GM12878 (cell line): ENCODE measurements at regions not wholly inside any gene's neighbourhood (a gene's known extent, or its start where the extent isn't known, plus 50 kb on each side); places are given as distances from the start of the nearest gene placed in this dataset.

ENCODE experiments used
- ATAC-seq: fragments of 200-7000 bp; cut with Tn5 transposase; 3 replicates; pipeline ENCODE4 v1.9.1; 2020; ENCODE audit warnings: mild to moderate bottlenecking, moderate library complexity
- BruUV-seq: library from RNA; stranded (reverse); fragments of 400-500 nt; replicated peaks from 2 replicates; lab custom pipeline; 2021; lab: Mats Ljungman, UMichigan
- CTCF ChIA-PET: fragments of 300-600 bp; sonication (Branson Sonifier 250); formaldehyde crosslinking; extraction: SDS; loops from one replicate; lab custom pipeline; 2021; ENCODE audit warnings: inconsistent platforms; lab: Yijun Ruan, JAX
- POLR2A ChIA-PET: fragments of 350-600 bp; formaldehyde crosslinking; extraction: SDS; loops from one replicate; lab custom pipeline; 2021; ENCODE audit warnings: inconsistent platforms; lab: Charles Lee
- RAD21 ChIA-PET: fragments of 300-600 bp; sonication (Branson Sonifier 250); formaldehyde crosslinking; loops from one replicate; lab custom pipeline; 2023; ENCODE audit warnings: antibody characterized with exemption; ENCODE audit not compliant: unreplicated experiment; lab: Charles Lee
- SMC1A ChIA-PET: fragments of 300-600 bp; sonication (Branson Sonifier 250); formaldehyde crosslinking; loops from one replicate; lab custom pipeline; 2023; ENCODE audit not compliant: unreplicated experiment, uncharacterized antibody; lab: Charles Lee
- DNase-seq: peaks from one replicate; pipeline ENCODE4 v3.0.0-alpha.2; 2011; ENCODE audit warnings: low read depth, low spot score
- FAIRE-seq: peaks from 3 replicates; lab custom pipeline; 2011; peaks lifted over from hg19 to GRCh38; lab: Jason Lieb, UNC
- H2AFZ ChIP-seq: 2 replicates; pipeline ENCODE4 v1.6.0; 2011; ENCODE audit warnings: low read depth, low read length, control low read depth; ENCODE audit not compliant: control insufficient read depth
- H3K27ac ChIP-seq: 2 replicates; pipeline ENCODE4 v1.5.1; 2011; ENCODE audit warnings: control low read depth; ENCODE audit not compliant: control insufficient read depth, insufficient read depth
- H3K27me3 ChIP-seq, 2 experiments: replicated peaks in 1 of 2; 2 replicates each; pipeline versions ENCODE4 v1.6.0 to v1.6.1; 2011; ENCODE audit warnings: low read length in 1 of 2; ENCODE audit not compliant: control insufficient read depth in 2 of 2, insufficient read depth in 2 of 2
- H3K36me3 ChIP-seq, 2 experiments: 2 replicates each; pipeline ENCODE4 v1.5.1; 2011; ENCODE audit warnings: low read length in 1 of 2; ENCODE audit not compliant: control insufficient read depth in 2 of 2, insufficient read depth in 2 of 2
- H3K4me1 ChIP-seq: 2 replicates; pipeline ENCODE4 v1.6.1; 2011; ENCODE audit warnings: mild to moderate bottlenecking, low read length, moderate library complexity, mixed read lengths; ENCODE audit not compliant: control insufficient read depth, insufficient read depth
- H3K4me2 ChIP-seq: 2 replicates; pipeline ENCODE4 v1.6.0; 2011; ENCODE audit warnings: control low read depth; ENCODE audit not compliant: control insufficient read depth, insufficient read depth
- H3K4me3 ChIP-seq: fragments of 200-600 bp; sonication (generic); 2 replicates; pipeline ENCODE4 v1.5.1; 2016
- H3K79me2 ChIP-seq: 2 replicates; pipeline ENCODE4 v1.6.0; 2011; ENCODE audit warnings: low read length; ENCODE audit not compliant: control insufficient read depth, insufficient read depth
- H3K9ac ChIP-seq: 2 replicates; pipeline ENCODE4 v1.8.0; 2011; ENCODE audit warnings: low read length, control low read depth, mixed read lengths; ENCODE audit not compliant: control insufficient read depth, insufficient read depth
- H3K9me3 ChIP-seq: replicated peaks from 3 replicates; pipeline ENCODE4 v1.5.1; 2011; ENCODE audit warnings: mild to moderate bottlenecking, low read length; ENCODE audit not compliant: control insufficient read depth, insufficient read depth
- H4K20me1 ChIP-seq: 2 replicates; pipeline ENCODE4 v1.6.0; 2011; ENCODE audit not compliant: control insufficient read depth, insufficient read depth
- CBFB ChIP-seq: IDR thresholded peaks from 2 replicates; pipeline ENCODE4 v1.6.1; 2016; ENCODE audit warnings: antibody characterized with exemption, low read depth
- EP300 ChIP-seq, 2 experiments: fragments of 150-350 bp in 1 of 2; IDR thresholded peaks; 2 replicates each; pipeline ENCODE4 v1.6.1; 2011 to 2012; ENCODE audit warnings: low read depth in 2 of 2, low read length in 2 of 2, borderline replicate concordance in 1 of 2, improper control_type of control experiment in 1 of 2, inconsistent platforms in 1 of 2; ENCODE audit not compliant: control insufficient read depth in 1 of 2
- FOS ChIP-seq: IDR thresholded peaks from 3 replicates; pipeline ENCODE4 v1.6.1; 2011; ENCODE audit warnings: borderline replicate concordance; ENCODE audit not compliant: insufficient read length; ENCODE audit errors: extremely low read depth
- GATAD2B ChIP-seq: fragments of 450-650 bp; conservative IDR thresholded peaks from 2 replicates; pipeline ENCODE4 v1.6.1; 2017; ENCODE audit warnings: low read depth, mild to moderate bottlenecking, moderate library complexity
- IKZF1 ChIP-seq: fragments of 450-650 bp; conservative IDR thresholded peaks from 2 replicates; pipeline ENCODE4 v1.6.1; 2017; ENCODE audit warnings: antibody characterized with exemption, mild to moderate bottlenecking
- IKZF2 ChIP-seq, 2 experiments: fragments of 450-650 bp; IDR thresholded peaks; 2 replicates each; pipeline ENCODE4 v1.6.1; 2017; ENCODE audit warnings: mild to moderate bottlenecking in 2 of 2, moderate library complexity in 2 of 2
- IRF4 ChIP-seq: IDR thresholded peaks from 2 replicates; pipeline ENCODE4 v1.6.1; 2011; ENCODE audit warnings: low read depth, low read length
- JUNB ChIP-seq: IDR thresholded peaks from 2 replicates; pipeline ENCODE4 v1.6.1; 2016; ENCODE audit warnings: antibody characterized with exemption, mild to moderate bottlenecking
- NFIC ChIP-seq: IDR thresholded peaks from 2 replicates; pipeline ENCODE4 v1.6.1; 2012; ENCODE audit warnings: low read depth, mild to moderate bottlenecking, inconsistent platforms, low read length, moderate library complexity
- POLR2A ChIP-seq: IDR thresholded peaks from 2 replicates; pipeline ENCODE4 v1.6.1; 2011; ENCODE audit warnings: low read depth, mild to moderate bottlenecking, low read length
- SP1 ChIP-seq: IDR thresholded peaks from one replicate; pipeline ENCODE4 v1.6.1; 2011; ENCODE audit warnings: low read depth, low read length
- SUZ12 ChIP-seq: fragments of 200-600 bp; sonication (generic); IDR thresholded peaks from one replicate; pipeline ENCODE4 v1.6.1; 2018; ENCODE audit warnings: antibody characterized with exemption, mild to moderate bottlenecking; ENCODE audit not compliant: unreplicated experiment
- ZNF217 ChIP-seq: fragments of 450-650 bp; IDR thresholded peaks from 2 replicates; pipeline ENCODE4 v1.6.1; 2017; ENCODE audit warnings: antibody characterized with exemption, mild to moderate bottlenecking
- in situ Hi-C: fragments of 300-500 bp; cut with MboI; formaldehyde crosslinking; loops from 9 replicates; pipeline ENCODE4 v1.14.3; 2018; ENCODE audit warnings: mixed read lengths
- intact Hi-C: fragments of 100-400 bp; cut with micrococcal nuclease; formaldehyde crosslinking; loops from one replicate; pipeline ENCODE4 v1.14.2; 2022; ENCODE audit not compliant: unreplicated experiment
- TF ChIP-seq, protein P1 (sequence below): fragments of 450-650 bp; conservative IDR thresholded peaks from 2 replicates; pipeline ENCODE4 v1.6.1; 2017; ENCODE audit warnings: mild to moderate bottlenecking, moderate library complexity
- TF ChIP-seq, protein P2 (sequence below): IDR thresholded peaks from 2 replicates; pipeline ENCODE4 v1.6.1; 2011; ENCODE audit warnings: low read depth, mild to moderate bottlenecking, low read length, moderate library complexity, borderline replicate concordance; ENCODE audit errors: extremely low read depth
- TF ChIP-seq, protein P3 (sequence below): IDR thresholded peaks from 2 replicates; pipeline ENCODE4 v1.6.1; 2011; ENCODE audit warnings: borderline replicate concordance, low read depth, mild to moderate bottlenecking, moderate library complexity, low read length; ENCODE audit not compliant: insufficient read depth, poor library complexity, severe bottlenecking
- TF ChIP-seq, protein P4 (sequence below): IDR thresholded peaks from 2 replicates; pipeline ENCODE4 v1.6.1; 2012; ENCODE audit warnings: low read length, inconsistent platforms

DNA sequence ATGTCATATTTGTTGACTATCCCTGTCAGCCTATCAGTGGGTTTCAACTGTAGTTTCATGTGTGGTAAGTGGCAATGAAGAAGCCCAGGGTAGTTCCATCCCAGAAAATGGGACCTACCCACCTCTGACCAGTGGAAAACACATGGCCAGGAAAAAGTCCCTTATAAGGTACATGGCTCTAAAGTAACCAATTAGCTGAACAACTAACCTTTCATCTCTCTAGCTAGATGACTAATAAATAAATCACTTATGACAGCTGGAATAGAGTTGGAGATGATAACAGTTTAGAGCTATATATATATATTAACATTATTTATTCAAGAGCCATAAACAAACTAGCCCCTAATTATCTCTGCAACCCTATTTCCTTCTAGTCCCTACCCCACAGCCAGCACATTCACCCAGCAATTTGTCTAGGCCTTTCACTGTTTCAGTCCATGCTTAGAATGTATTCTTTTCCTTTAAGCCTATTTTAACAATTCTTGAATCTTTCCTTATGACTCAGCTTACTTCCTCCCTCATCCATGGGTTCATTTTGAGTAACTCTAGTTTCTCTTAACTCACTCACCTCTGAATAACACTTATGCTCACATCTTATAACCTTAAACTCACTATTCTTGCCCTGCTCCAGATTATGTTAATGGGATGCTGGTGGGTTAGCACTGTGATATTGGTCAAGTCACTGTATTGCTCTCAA lies 83.7 kb downstream of the TNFSF18 start:
- RAD21 ChIA-PET: no interaction called here
- Histone ChIP-seq H3K4me2 (no peak overlapping the region), H3K4me3 (no peak overlapping the region), H3K4me1 (no peaks in the 10 kb centered on the region), H3K36me3 (no peaks in the 10 kb centered on the region), H3K9me3 (no peaks in the 10 kb centered on the region), H4K20me1 (no peaks in the 10 kb centered on the region), H3K79me2 (no peaks in the 10 kb centered on the region), H2AFZ (no peak overlapping the region), H3K27ac (no peak overlapping the region), H3K27me3 (peaks cover 0 to 2% of the 10 kb centered on the region in 2 experiments; a peak in 1 of 4 replicates), H3K9ac (no peak overlapping the region)
- BruUV-seq: no TSS peak
- FAIRE-seq (no peak), ATAC-seq (no peak), DNase-seq (no peak)
- in situ Hi-C loops (no loop called here), intact Hi-C loops (no loop called here)
- CTCF ChIA-PET: no interaction called here
- SMC1A ChIA-PET: interaction anchor here (1.5 kb wide), 1 partner anchor 52 kb away, joined by 4 read pairs; no protein-coding TSS in a partner anchor
- POLR2A ChIA-PET: no interaction called here
- TF ChIP-seq FOS (no peak), POLR2A (no peak), SUZ12 (no peak), NFIC (0 out of 2 replicates have a peak, but pooled peaks have one; percentile 45), IKZF2 (IDR thresholded peaks at IDR 0.05) (no peak), IKZF1 (no peak), EP300 (IDR thresholded peaks at IDR 0.05; ENCODE audit: borderline replicate concordance in 1 of 2, control insufficient read depth in 1 of 2, low read depth in 2 of 2, low read length in 2 of 2) (no peak), GATAD2B (no peak), ZNF217 (0 out of 2 replicates have a peak, but pooled peaks have one; percentile 49), CBFB (no peak), SP1 (no peak), JUNB (peak; percentile 89), IRF4 (peak; percentile 61; the same call in 1 of the 2 replicates)
- TF ChIP-seq, protein P1, sequence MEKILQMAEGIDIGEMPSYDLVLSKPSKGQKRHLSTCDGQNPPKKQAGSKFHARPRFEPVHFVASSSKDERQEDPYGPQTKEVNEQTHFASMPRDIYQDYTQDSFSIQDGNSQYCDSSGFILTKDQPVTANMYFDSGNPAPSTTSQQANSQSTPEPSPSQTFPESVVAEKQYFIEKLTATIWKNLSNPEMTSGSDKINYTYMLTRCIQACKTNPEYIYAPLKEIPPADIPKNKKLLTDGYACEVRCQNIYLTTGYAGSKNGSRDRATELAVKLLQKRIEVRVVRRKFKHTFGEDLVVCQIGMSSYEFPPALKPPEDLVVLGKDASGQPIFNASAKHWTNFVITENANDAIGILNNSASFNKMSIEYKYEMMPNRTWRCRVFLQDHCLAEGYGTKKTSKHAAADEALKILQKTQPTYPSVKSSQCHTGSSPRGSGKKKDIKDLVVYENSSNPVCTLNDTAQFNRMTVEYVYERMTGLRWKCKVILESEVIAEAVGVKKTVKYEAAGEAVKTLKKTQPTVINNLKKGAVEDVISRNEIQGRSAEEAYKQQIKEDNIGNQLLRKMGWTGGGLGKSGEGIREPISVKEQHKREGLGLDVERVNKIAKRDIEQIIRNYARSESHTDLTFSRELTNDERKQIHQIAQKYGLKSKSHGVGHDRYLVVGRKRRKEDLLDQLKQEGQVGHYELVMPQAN: no peak
- TF ChIP-seq, protein P2, sequence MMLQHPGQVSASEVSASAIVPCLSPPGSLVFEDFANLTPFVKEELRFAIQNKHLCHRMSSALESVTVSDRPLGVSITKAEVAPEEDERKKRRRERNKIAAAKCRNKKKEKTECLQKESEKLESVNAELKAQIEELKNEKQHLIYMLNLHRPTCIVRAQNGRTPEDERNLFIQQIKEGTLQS: no peak
- TF ChIP-seq, protein P3, sequence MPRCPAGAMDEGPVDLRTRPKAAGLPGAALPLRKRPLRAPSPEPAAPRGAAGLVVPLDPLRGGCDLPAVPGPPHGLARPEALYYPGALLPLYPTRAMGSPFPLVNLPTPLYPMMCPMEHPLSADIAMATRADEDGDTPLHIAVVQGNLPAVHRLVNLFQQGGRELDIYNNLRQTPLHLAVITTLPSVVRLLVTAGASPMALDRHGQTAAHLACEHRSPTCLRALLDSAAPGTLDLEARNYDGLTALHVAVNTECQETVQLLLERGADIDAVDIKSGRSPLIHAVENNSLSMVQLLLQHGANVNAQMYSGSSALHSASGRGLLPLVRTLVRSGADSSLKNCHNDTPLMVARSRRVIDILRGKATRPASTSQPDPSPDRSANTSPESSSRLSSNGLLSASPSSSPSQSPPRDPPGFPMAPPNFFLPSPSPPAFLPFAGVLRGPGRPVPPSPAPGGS: no peak
- TF ChIP-seq, protein P4, sequence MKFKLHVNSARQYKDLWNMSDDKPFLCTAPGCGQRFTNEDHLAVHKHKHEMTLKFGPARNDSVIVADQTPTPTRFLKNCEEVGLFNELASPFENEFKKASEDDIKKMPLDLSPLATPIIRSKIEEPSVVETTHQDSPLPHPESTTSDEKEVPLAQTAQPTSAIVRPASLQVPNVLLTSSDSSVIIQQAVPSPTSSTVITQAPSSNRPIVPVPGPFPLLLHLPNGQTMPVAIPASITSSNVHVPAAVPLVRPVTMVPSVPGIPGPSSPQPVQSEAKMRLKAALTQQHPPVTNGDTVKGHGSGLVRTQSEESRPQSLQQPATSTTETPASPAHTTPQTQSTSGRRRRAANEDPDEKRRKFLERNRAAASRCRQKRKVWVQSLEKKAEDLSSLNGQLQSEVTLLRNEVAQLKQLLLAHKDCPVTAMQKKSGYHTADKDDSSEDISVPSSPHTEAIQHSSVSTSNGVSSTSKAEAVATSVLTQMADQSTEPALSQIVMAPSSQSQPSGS: peak; percentile 44; the same call in 1 of the 2 replicates
